ENCODE measurements at regions not wholly inside any gene's neighbourhood (a gene's known extent, or its start where the extent isn't known, plus 50 kb on each side); places are given as distances from the start of the nearest gene placed in this dataset.

- Histone ChIP-seq H3K4me3 (ENCODE audit: insufficient read depth, low read depth, low read length) (no peak overlapping the region), H3K36me3 (replicated peaks; ENCODE audit: control insufficient read depth, insufficient read depth, low read length) (no peaks in the 10 kb centered on the region), H3K27me3 (ENCODE audit: control insufficient read depth, insufficient read depth, low read length) (no peaks in the 10 kb centered on the region)
- DNase-seq = no peak
Observed at GRCh38 chr5:81883371-81883770, 88.5 kb upstream of the ATG10 start.

DNA sequence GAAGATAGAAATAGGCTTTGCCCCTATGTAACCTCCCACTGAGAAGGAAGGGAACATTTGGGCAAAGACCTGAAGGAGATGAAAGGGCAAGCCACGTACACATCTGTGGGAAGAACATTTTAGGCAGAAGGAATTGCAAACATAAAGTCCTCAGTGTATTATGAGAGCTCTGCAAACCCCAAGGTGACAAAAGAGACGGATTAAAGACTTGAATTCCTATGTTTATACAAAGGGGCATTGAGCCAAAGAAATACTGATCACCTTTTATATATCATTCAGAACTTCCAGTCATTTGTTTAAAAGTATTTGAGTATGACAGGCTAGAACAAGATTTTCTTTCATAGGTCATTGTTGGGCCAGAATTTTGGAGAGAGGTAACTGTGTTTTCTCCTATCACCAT lies 90.2 kb upstream of the ATG10 start:
- Histone ChIP-seq H3K4me3 (ENCODE audit: insufficient read depth, low read depth, low read length) (no peak overlapping the region), H3K36me3 (replicated peaks; ENCODE audit: control insufficient read depth, insufficient read depth, low read length) (no peaks in the 10 kb centered on the region), H3K27me3 (ENCODE audit: control insufficient read depth, insufficient read depth, low read length) (no peaks in the 10 kb centered on the region)
- no peak for DNase-seq

GRCh38 chr5:81879936-81880335 lies 91.9 kb upstream of the ATG10 start:
- Histone ChIP-seq H3K27me3 (ENCODE audit: control insufficient read depth, insufficient read depth, low read length) (no peaks in the 10 kb centered on the region), H3K4me3 (ENCODE audit: insufficient read depth, low read depth, low read length) (no peak overlapping the region), H3K36me3 (replicated peaks; ENCODE audit: control insufficient read depth, insufficient read depth, low read length) (no peaks in the 10 kb centered on the region)
- DNase-seq = no peak

- no peak for DNase-seq
- Histone ChIP-seq H3K36me3 (replicated peaks; ENCODE audit: control insufficient read depth, insufficient read depth, low read length) (no peaks in the 10 kb centered on the region), H3K4me3 (ENCODE audit: insufficient read depth, low read depth, low read length) (no peak overlapping the region), H3K27me3 (ENCODE audit: control insufficient read depth, insufficient read depth, low read length) (no peaks in the 10 kb centered on the region)
Observed at GRCh38 chr5:81878333-81878732, 93.5 kb upstream of the ATG10 start.

DNA sequence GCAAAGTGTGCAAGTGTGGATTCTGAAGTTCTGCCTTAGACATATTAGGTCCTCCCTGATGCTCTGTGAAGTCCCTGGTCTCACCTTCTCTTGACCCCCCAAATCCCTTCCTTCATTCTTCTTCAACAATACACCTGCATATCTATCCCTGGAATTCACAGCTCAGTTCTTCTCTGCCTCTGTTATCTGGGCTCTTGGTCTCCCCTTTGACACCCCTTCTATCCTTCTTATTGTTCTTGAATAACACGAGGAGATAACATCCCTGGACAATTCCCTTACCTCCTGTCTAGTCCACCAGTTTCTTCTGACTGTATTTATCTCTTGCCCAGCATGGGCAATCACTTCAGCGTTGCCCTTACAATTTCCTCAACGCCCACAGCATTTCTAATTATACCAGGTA lies 104.8 kb upstream of the ATG10 start:
- Histone ChIP-seq H3K27me3 (ENCODE audit: control insufficient read depth, insufficient read depth, low read length) (no peaks in the 10 kb centered on the region), H3K36me3 (replicated peaks; ENCODE audit: control insufficient read depth, insufficient read depth, low read length) (no peaks in the 10 kb centered on the region), H3K4me3 (ENCODE audit: insufficient read depth, low read depth, low read length) (no peak overlapping the region)
- DNase-seq = no peak

DNA sequence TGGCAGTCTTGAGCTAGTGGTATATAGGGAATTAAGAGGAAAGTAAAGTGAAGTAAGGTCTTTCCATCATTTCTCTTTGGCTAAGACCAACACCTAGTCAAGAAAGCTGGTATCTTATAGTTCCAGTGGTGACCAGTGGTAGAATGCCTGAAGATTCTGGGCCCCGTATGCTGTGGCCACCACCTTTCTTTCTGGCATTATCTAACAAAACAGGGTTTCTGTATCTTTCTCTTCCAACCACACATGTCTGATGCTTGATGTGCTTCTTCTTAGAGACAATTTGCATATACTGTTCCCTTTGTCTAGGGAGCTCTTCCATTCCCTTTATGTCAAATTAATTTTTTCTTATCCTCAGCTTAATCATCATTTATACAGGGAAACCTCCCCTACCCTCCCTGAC lies 109.9 kb upstream of the SSBP2 start:
- no peaks in the 10 kb centered on the region for H3K27me3 ChIP-seq (ENCODE audit: control insufficient read depth, insufficient read depth, low read length)
- no peaks in the 10 kb centered on the region for H3K36me3 ChIP-seq (replicated peaks; ENCODE audit: control insufficient read depth, insufficient read depth, low read length)
- DNase-seq = no peak
- no peak overlapping the region for H3K4me3 ChIP-seq (ENCODE audit: insufficient read depth, low read depth, low read length)

DNA sequence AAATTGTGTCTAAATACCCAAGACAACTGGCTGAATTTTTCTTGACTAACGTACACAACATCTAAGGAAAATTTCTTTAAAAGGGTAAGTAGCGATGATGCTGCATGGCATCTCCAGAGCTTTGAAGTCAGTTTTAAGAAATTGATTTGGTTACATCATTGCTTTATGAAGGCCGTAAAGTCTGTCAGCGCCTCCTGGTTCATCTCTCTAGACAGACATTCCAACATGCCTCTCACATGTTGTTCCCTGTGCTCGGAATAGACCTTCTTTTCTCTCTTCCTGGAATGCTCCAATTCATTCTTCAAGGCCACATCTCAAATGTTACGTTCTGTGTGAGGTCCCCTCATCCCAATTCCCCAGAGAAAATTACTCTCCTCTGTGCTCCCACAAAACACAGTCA lies 108.7 kb upstream of the SSBP2 start:
- no peaks in the 10 kb centered on the region for H3K36me3 ChIP-seq (replicated peaks; ENCODE audit: control insufficient read depth, insufficient read depth, low read length)
- DNase-seq = no peak
- no peaks in the 10 kb centered on the region for H3K27me3 ChIP-seq (ENCODE audit: control insufficient read depth, insufficient read depth, low read length)
- H3K4me3 ChIP-seq (ENCODE audit: insufficient read depth, low read depth, low read length) = no peak overlapping the region

DNA sequence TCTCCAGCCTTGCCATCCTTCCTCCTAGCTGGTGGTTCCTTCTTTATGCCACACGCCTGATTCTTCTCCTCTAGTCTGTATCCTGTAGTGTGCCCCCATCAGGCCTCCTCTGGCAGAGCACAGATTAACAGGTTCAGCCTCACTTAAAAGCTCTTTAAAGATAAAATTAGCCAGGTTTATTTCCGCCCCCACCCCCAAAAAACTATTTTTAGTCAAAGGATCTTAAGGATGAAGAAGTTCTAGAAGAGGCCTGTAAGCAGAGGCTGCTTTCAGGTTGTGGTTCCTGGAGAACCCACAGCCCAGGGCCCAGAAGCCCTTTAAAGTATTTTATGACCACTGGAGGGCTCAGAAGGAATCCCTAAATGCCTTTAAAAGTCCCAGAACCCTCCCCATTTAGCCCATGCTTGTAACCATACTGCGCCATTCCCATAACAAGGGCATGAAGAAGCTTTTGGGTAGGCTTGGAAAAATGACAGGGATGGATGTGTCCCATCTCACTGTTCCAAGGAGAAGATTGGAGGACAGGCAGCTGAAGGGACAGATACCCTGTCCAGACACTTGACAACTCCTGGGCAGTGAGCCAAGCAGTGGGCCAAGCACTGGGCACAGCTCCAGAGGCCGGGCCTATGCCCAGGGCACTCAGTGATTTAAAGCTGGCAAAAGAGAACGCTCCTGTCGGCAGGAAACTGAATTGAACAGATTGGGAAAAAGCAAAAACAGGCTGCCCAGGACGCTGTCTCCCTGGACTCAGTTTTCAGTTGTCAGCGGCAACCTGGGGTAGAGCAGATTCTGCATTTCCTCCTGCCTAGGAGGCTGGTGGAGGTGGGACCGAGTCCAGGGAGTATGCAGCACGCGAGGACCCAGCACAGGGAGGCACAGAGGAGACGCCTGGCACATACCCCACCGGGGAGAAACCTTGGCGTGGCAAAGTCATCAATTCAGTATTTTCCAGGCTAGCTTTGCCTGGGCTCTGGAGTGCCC lies 106.3 kb upstream of the SSBP2 start:
- Histone ChIP-seq H3K36me3 (replicated peaks; ENCODE audit: control insufficient read depth, insufficient read depth, low read length) (no peaks in the 10 kb centered on the region), H3K4me3 (ENCODE audit: insufficient read depth, low read depth, low read length) (no peak overlapping the region), H3K27me3 (ENCODE audit: control insufficient read depth, insufficient read depth, low read length) (no peaks in the 10 kb centered on the region)
- DNase-seq = peak; percentile 47

GRCh38 chr5:81855591-81855990 lies 104.7 kb upstream of the SSBP2 start:
- H3K27me3 ChIP-seq (ENCODE audit: control insufficient read depth, insufficient read depth, low read length) = no peaks in the 10 kb centered on the region
- no peak for DNase-seq
- H3K36me3 ChIP-seq (replicated peaks; ENCODE audit: control insufficient read depth, insufficient read depth, low read length) = no peaks in the 10 kb centered on the region
- no peak overlapping the region for H3K4me3 ChIP-seq (ENCODE audit: insufficient read depth, low read depth, low read length)

DNA sequence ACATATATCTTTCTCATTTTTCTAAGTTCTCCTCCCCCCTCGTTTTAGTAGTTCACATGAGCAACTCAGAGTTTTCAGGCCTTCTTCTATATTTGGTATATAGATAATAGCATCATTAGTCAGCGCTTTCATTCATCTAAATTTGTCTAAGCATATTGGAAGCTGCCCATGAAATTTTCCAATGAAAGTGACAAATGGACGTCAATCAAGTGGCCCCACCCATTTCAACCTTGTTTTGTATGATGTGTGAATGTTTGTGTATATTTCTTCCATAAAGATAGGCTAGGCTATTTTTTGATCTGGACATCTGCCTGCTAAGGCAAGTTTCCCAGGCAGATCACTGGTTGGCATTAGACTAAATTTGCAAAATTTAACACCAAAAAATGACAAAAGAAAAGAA lies 104.0 kb upstream of the SSBP2 start:
- no peak for DNase-seq
- no peak overlapping the region for H3K4me3 ChIP-seq (ENCODE audit: insufficient read depth, low read depth, low read length)
- H3K27me3 ChIP-seq (ENCODE audit: control insufficient read depth, insufficient read depth, low read length) = no peaks in the 10 kb centered on the region
- H3K36me3 ChIP-seq (replicated peaks; ENCODE audit: control insufficient read depth, insufficient read depth, low read length) = no peaks in the 10 kb centered on the region

GRCh38 chr5:81854485-81854884 lies 103.6 kb upstream of the SSBP2 start:
- no peak overlapping the region for H3K4me3 ChIP-seq (ENCODE audit: insufficient read depth, low read depth, low read length)
- no peak for DNase-seq
- no peaks in the 10 kb centered on the region for H3K36me3 ChIP-seq (replicated peaks; ENCODE audit: control insufficient read depth, insufficient read depth, low read length)
- no peaks in the 10 kb centered on the region for H3K27me3 ChIP-seq (ENCODE audit: control insufficient read depth, insufficient read depth, low read length)

DNA sequence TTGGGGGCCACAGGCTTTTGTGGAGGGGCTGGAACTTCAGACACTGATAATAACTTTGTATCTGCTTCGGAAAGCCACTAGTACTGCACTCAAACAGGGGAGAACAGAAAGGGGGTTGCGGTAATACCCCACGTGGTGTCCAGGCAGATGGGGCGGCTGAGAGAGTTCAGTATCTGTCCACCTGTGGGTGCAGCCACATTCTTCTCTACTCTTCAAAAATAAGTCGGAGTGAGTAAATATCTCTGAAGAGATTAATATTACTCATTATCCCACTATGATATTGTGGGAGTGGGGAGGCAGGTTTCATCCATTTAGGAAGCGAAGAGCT lies 102.1 kb upstream of the SSBP2 start:
- Histone ChIP-seq H3K4me3 (ENCODE audit: insufficient read depth, low read depth, low read length) (peak overlapping the region; percentile 34; the same call in 1 of the 2 replicates), H3K36me3 (replicated peaks; ENCODE audit: control insufficient read depth, insufficient read depth, low read length) (no peaks in the 10 kb centered on the region), H3K27me3 (ENCODE audit: control insufficient read depth, insufficient read depth, low read length) (no peaks in the 10 kb centered on the region)
- no peak for DNase-seq

GRCh38 chr5:81852291-81853029 lies 101.6 kb upstream of the SSBP2 start:
- no peaks in the 10 kb centered on the region for H3K27me3 ChIP-seq (ENCODE audit: control insufficient read depth, insufficient read depth, low read length)
- peak; percentile 75 for DNase-seq
- no peaks in the 10 kb centered on the region for H3K36me3 ChIP-seq (replicated peaks; ENCODE audit: control insufficient read depth, insufficient read depth, low read length)
- peak overlapping the region; percentile 34 for H3K4me3 ChIP-seq (ENCODE audit: insufficient read depth, low read depth, low read length)

DNA sequence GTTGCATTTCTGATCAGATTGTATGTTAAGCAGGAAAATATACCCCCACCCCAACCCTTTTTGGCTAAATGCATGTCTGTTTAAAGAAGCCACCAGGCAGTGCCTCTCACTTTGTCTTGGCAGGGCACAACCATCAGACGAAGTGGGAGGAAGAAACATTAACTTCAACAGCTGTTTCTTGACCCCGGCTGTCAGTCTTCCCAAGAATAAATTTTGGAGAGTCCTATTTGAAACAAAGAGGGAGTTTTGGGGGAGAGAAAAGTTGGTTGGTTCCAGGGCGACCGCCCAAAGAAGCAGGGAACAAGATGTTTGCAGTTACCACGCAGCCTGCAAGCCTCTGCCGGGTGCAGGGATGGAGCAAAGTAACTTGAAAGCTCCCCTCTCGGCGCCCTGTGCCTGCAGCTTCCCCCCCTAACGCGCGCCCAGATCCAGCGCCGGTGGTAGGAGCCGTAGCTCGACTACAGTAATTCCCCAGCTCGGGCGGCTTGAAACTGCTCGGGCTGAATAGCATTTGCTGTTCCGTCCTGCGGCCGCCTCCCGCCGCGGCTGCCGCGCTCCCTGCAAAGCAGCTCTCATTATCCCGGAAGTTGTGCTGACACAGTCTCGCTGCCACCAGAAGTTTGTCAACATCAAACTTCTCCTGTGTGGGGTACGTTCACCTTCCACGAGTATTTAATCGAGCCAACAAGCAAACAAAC lies 100.7 kb upstream of the SSBP2 start:
- Histone ChIP-seq H3K27me3 (ENCODE audit: control insufficient read depth, insufficient read depth, low read length) (no peaks in the 10 kb centered on the region), H3K4me3 (ENCODE audit: insufficient read depth, low read depth, low read length) (peak overlapping the region; percentile 45), H3K36me3 (replicated peaks; ENCODE audit: control insufficient read depth, insufficient read depth, low read length) (no peaks in the 10 kb centered on the region)
- DNase-seq = peak; percentile 91

Measured in H7 (cell line).